GM19240 (cell line): ENCODE measurements at regions not wholly inside any gene's neighbourhood (a gene's known extent, or its start where the extent isn't known, plus 50 kb on each side); places are given as distances from the start of the nearest gene placed in this dataset.
"Not testable (repeated sequence)": the region's sequence is repeated elsewhere in the genome, so short reads cannot be mapped to it uniquely, and the experiment has no call there.

ENCODE experiments used
- DNase-seq: peaks from one replicate; pipeline ENCODE4 v3.0.0; 2011; ENCODE audit warnings: low spot score; ENCODE audit not compliant: insufficient read length

DNA sequence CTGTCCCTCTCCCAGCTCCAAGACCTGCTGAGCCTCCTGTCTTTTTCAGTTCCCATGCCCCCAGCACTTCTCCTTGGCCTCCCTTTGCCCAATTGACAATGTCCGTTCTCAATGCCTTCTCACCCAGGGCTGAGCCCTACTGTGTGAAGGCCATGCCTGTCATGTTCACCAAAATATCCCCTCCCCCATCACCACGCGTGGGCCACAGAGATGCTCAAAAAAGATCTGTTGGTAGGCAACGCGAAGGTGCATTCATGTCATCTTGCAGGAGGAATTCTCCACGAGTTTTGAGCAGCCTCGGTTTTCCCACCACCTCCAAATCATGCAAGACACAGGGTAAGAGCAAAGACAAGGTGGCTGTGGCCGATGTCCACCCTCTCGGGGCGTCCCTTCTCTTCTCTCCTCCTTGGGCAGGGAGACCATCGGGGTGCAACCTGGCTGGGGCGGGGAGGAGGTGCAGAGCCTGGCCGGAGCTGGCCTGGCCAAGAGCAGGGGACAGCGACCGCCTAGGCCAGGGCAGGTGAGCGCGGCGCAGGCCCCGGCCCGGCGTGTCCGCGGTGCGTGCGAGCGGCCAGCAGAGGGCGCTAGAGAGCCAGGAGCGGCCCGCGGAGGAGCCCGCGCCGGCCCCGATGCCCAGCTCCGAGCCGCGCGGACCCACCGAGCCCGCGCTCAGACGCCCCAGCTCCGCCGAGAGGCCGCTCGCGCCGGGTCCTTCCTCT, 56.3 kb upstream of the KRTAP5-11 start:
- DNase-seq = peak; percentile 23

DNA sequence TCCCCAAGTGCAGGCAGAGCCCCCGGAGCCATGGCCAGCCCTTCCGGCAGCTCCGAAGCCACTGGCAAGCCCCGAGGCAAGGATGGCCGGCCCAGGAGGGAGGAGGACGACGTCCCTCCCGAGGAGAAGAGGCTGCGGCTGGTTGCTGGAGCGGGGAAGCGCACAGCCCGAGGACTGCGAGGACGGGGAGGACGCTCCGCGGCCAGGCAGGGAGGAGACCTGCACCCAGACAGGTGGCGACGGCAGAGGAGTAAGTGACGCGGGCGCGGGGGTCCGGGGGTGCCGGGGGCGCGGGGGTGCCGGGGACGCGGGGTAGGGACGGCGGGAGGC, 56.8 kb upstream of the KRTAP5-11 start:
- DNase-seq = not testable (repeated sequence)

DNA sequence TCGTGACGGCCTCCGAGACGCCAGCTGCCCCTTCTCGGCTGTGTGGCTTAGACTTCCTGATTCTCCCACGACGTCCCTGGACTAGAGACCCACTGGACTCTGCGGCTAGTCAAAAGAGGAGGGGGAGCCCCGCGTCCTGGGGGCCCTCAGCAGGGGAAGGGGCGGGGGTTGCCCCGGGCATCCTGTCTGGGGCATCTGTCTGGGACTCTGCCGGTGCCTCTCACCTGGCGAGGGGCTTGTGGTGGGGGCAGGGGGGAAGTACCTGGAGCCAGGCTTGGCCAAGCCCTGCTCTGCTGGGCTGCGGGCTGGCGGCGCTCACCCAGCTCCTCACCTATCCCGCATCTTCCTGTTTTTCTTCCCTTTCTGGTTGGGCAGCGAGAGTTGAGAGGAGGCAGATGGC, 57.2 kb upstream of the KRTAP5-11 start:
- DNase-seq = not testable (repeated sequence)

DNA sequence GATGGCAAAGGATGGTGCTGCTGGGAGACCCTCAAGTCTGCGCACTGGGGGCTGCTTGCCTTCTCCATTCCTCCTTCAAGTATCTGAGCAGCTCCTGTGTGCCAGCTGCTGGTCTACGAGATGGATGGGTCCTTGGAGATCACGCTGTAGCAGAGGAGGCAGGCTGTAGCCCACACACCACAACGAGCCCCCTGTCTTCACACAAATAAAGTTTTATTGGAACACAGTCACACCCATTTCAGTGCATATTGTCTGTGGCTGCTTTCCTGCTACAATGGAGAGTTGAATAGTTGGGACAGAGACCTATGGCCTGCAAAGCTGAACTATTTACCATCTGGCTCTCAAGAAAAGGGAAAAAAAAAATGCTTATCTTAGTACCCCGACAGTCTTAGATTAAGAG, 64.4 kb upstream of the KRTAP5-11 start:
- not testable (repeated sequence) for DNase-seq

DNA sequence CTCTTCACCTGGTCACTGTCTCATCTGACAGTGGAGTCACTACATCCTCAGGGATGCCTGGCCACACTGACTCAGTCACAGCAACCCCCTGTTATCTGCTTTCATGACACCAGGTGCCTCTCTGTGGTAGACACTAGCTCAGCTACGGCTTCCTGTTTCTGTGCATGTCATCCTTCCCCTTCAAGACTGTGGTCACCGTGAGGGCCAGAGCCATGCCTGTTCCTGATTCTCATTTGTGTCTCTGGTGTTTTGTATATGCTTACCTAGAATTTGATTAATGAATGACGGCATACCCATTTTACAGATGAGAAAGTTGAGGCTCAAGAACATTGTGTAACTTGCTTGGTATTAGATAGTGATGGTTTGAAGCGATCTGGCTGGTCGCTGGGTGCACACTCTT, 70.3 kb upstream of the KRTAP5-11 start:
- DNase-seq = not testable (repeated sequence)

DNA sequence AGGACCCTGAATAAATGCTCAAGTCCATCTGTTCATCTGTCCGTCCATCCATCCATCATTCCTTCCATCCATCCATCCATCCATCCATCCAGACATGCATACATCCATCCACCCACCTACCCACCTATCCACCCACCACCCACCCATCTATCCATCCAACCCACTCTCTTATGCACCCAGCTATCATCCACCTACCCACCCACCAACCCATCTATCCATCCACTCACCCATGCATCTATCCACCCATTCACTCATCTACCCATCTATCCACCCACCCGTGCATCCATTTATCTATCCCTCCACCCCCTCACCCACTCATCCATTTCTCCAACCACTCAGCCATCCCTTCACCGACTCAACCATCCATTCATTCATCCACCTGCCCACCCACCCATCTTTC, 71.7 kb upstream of the KRTAP5-11 start:
- not testable (repeated sequence) for DNase-seq

DNA sequence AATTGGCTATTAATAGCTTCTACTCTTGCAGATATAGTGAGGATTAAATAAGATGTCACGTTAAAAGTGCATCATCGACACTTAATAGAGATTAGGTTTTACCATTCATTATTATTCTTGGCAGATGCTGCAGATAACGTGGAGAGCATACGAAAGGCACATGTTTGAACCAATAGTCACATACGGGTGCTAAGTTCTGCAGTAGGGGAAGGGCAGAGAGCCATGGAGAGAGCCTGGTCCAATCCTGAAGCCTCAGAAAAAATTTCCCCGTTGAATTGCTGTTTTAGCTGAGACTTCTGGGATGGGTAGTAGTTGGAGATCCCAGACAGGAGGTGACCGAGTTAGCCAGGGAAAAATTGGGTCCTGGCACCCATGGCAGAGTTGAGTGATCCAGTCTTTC, 72.4 kb upstream of the KRTAP5-11 start:
- not testable (repeated sequence) for DNase-seq

DNA sequence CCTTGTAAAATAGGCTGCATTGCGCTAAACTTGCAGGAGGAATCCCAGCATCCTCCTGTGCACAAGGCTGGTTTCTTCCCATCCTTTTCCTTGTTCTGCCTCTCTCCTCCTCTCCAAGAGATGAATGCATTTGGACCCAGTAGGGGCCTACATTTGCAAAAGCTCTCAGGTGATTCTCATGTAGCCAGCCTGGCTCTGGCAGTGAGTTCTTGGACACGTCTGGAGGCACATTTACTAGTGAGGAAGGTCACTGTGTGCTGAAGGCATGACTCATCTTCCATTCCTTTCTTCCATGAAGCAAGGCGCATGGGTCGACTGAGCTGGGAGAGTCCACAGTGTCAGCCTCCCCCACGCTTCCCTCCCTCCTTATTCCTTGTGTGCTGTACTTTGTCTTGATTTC, 73.8 kb upstream of the KRTAP5-11 start:
- DNase-seq = not testable (repeated sequence)

DNA sequence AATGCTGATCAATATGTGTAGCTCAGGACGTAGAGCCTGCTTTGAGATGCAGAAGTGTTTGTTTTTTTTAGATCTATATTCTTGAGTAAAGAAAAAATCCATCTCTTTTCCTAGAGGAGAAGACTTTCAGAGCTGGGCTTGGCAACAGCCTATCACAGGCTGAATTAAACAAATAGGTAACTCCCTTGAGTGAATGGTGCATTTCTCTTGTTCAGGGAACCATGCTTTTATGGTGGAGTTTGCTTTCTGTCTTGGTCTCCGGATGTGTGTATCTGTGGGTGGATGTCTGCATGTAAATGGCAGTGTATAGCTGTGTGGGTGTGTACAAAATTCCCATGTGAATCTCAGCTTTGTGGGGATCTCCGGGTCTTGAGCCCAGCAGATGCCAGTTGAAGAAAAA, 82.3 kb upstream of the KRTAP5-11 start:
- not testable (repeated sequence) for DNase-seq

DNA sequence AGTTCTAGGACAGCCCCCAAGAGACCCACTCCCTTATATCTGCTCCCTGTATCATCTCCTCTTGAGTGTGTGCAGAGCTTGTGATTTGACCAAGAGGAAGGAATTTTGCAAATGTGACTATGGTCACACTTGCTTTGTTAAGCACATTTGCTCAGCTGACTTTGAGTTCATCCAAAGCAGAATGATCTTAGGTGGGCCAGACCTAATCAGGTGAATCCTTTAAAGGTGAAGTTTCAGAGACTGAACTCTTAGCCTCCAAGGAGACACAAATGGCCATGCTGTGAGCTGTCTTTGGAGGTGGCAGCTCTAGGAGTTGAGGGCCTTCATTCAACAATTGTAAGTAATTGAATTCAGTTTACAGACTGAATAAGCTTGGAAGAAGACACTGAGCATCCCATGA, 115.4 kb upstream of the KRTAP5-11 start:
- DNase-seq = not testable (repeated sequence)

DNA sequence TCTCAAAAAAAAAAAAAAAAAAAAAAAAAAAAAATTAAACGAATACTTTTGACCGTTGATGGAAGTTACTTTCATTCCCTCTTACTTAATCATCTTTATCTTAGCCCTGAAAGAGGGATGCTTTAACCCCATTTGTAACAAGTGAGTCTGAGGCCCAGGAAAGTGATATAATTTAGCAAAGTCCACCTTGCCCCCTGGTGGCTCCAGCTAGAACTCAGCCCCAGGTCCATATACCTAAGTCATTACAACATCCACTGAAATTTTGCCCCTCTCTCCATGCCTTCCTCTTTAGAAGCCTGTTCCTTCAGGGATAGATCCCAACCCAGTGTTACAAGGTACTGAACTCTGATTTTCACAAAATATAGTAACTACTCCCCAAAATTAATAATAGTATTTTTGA, 116.3 kb upstream of the KRTAP5-11 start:
- not testable (repeated sequence) for DNase-seq

DNA sequence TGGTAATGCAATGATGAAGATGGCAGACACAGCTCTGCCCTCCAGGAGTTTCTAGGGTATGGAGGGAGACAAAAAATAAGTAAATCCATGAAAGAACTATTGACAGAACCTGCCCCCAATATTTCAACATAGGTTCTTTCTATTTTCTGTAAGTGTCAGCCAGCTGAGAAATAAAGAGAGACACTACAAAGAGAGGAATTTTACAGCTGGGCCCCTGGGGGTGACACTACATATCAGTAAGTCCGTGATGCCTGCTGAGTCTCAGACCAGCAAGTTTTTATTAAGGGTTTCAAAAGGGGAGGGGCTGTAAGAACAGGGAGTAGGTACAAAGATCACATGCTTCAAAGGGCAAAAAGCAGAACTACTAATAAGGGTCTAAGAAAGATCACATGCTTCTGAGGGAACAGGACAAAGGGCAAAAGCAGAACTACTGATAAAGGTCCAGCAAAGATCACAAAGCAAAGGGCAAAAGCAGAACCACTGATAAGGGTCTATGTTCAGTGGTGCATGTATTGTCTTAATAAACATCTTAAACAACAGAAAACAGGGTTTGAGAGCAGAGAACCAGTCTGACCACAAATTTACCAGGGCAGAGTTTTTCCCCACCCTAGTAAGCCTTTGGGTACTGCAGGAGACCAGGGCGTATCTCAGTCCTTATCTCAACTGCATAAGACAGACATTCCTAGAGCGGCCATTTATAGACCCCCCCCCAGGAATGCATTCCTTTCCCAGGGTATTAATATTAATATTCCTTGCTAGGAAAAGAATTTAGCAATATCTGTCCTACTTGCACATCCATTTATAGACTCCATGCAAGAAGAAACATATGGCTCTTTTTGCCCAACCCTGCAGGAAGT, 119.0 kb upstream of the KRTAP5-11 start:
- not testable (repeated sequence) for DNase-seq

DNA sequence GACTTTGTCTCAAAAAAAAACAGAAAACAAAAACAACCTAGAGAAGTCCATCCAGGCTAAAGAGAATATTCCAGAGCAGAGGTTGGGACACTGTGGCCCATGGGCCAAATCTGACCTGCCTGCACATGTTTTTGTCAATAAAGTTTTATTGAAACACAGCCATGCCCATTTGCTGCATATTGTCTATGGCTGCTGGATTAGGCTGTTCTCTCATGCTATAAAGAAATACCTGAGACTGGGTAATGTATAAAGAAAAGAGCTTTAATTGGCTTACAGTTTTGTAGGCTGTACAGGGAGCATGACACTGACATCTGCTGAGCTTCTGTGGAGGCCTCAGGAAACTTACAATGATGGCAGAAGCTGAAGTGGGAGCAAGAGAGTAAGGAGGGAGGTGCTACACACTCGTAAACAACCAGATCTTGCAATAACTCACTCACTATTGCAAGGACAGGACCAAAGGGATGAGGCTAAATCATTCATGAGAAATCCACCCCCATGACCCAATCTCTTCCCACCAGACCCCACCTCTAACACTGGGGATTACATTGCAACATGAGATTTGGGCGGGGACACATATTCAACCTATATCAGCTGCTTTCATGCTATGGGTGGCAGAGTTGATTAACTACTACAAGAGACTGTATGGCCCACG, 122.5 kb upstream of the KRTAP5-11 start:
- not testable (repeated sequence) for DNase-seq

DNA sequence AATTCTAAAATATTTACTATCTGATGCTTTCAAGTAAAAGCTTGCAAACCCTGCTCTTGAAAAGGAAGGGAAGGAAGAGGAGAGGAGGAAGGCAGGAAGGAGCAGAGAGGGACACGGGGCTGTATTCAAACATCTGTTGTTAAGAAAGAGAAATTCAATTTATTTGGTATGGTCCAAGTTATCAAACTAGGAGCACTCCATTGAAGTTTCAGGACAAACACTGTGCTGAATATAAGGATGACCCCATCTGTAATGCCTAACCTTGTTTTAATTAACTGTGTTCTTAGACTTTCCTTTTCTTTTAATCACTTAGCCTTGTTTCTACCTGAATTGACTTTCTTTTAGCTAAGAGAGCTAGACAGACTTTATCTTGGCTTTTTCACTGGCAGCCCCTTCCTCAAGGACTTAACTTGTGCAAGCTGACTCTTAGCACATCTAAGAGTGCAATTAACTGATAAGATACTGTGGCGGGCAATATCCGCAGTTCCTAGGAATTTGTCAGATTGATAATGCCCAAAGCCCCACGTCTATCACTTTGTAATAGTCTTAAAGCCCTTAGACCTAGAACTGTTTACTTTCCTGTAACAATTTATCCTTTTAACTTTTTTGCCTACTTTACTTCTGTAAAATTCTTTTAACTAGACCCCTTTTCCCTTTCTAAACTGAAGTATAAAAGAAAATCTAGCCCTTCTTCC, 123.2 kb upstream of the KRTAP5-11 start:
- not testable (repeated sequence) for DNase-seq

DNA sequence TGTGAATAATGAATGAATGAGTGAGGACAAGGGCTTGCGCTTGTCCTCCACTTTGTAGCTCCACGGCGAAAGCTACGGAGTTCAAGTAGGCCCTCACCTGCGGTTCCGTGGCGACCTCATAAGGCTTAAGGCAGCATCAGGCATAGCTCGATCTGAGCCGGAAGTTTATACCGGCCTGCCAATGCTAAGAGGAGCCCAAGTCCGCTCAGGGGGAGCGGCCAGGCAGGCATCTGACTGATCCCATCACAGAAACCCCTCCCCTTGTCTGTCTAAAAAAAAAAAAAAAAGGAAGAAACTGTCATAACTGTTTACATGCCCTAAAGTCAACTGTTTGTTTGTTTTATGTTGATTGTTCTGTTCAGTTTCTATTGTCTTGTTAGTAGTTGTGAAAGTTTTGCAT, 124.4 kb upstream of the KRTAP5-11 start:
- DNase-seq = not testable (repeated sequence)

DNA sequence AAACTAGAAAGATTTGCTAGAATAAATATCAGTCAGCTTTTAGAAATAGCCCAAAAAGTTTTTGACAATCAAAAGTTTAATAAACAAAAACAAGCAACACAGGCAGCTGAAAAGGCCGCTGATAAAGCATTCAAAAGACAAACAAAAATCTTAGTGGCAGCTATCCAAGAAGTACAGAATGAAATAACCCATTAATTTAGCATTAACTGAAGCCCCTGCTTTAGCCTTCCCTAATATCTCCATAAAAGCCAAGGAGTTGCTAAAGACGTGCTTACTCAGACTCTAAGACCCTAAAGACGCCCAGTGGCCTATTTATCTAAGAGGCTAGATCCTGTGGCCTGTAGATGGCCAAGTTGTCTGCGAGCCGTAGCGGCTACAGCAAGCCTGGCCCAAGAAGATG, 123.5 kb upstream of the DEFB108B start:
- DNase-seq = not testable (repeated sequence)

DNA sequence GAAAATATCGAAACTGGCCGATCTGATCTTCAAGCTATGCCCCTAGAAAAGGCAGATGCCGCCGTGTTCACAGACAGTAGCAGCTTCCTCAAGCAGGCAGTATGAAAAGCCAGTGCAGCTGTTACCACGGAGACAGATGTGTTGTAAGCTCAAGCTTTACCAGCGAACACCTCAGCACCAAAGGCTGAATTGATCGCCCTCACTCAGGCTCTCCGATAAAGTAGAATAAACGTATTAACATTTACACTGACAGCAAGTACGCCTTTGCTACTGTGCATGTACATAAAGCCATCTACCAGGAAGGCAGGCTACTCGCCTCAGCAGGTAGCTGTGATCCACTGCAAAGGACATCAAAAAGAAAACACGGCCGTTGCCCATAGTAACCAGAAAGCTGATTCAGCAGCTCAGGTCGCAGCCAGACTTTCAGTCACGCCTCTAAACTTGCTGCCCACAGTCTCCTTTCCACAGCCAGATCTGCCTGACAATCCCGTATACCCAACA, 122.8 kb upstream of the DEFB108B start:
- DNase-seq = not testable (repeated sequence)

DNA sequence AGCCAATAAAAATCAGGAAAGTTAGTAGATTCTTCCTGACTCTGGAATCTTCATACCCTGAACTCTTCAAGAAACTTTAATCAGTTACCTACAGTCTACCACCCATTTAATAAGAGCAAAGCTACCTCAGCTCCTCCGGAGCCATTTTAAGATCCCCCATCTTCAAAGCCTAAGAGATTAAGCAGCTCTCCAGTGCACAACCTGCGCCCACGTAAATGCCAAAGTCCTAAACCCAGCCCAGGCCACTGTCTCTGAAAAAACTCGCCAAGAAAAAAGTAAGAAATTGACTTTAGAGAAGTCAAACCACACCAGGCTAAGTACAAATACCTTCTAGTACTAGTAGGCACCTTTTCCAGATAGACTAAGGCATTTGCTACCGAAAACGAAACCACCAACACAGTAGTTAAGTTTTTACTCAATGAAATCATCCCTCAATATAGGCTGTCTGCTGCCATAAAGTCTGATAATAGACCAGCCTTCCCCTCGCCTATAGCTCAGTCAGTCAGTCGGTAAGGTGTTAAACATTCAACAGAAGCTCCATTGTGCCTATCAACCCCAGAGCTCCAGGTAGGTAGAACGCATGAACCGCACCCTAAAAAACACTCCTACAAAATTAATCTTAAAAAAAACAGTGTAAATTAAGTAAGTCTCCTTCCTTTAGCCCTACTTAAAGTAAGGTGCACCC, 122.2 kb upstream of the DEFB108B start:
- not testable (repeated sequence) for DNase-seq

DNA sequence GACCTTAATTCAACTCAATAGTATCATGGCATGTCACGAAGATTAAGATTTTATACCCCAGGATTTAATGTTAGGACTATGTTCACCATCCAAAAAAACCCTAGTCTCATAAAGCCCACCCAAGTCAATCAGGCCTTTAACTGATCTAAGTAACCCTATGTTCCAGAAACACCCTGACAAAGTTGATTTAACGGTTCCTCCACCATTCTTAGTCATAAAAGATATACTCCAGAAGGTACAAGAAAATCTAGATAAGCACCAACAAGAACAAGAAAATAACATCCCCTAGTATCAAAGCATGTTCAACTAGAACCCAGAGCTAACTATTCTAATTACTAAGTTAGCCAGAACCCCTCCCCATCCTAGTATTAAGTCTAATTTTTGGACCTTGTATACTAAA, 120.7 kb upstream of the DEFB108B start:
- DNase-seq = not testable (repeated sequence)

DNA sequence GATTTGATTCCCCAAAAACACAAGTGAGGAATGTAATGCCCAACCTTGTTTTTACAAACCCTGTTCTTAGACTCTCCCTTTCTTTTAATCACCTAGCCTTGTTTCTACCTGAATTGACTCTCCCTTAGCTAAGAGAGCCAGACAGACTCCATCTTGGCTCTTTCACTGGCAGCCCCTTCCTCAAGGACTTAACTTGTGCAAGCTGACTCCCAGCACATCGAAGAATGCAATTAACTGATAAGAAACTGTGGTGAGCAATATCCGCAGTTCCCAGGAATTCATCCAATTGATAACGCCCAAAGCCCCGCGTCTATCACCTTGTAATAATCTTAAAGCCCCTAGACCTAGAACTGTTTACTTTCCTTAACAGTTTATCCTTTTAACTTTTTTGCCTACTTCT, 120.2 kb upstream of the DEFB108B start:
- DNase-seq = not testable (repeated sequence)

DNA sequence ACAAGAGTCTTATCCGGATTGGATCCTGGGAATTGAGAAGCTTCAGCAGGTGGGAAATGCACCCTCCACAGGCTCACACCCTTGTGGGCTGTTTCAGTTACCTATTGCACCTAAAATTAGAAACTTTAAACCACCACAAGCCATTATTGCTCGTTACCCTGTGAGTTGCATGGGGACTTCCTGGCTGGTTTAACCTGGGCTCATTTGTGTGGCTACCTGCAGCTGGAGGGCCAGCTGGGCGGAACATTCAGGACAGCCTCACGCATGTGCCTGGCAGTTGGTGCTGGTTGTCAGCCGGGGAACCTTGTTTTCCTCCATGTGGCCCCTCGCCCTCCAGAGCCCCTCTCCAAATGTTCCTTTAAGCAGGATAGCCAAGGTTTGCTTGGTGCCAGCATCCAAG, 118.5 kb upstream of the DEFB108B start:
- DNase-seq = not testable (repeated sequence)
